GM12874 (cell line): ENCODE measurements at regions not wholly inside any gene's neighbourhood (a gene's known extent, or its start where the extent isn't known, plus 50 kb on each side); places are given as distances from the start of the nearest gene placed in this dataset.

ENCODE experiments used
- CTCF ChIP-seq: IDR thresholded peaks from 2 replicates; pipeline ENCODE4 v1.5.1; 2011; ENCODE audit warnings: low read depth, mild to moderate bottlenecking, control low read depth, low read length, moderate library complexity; ENCODE audit not compliant: insufficient read depth

DNA sequence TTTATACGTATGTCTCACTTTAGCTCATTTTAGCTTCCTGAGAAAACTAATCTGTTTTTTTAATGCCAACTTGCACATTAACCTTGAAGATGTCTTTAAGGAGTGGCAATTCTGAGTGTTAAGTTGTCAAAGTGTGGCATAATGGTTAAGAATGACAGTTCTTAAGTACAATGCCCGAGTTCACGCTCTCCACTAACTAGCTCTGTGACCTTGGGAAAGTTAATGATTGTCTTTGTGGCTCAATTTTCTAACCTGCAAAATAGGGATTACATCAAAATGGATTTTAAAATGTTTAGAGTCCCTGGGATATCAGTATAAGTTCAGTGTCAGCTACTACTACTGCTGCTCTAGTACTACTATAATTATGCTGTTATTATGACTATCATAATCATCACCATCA is 409.7 kb downstream of the SOCS6 start:
- no peak for TF ChIP-seq CTCF

- no peak for TF ChIP-seq CTCF
Observed at GRCh38 chr18:70693246-70693645, 404.4 kb downstream of the SOCS6 start.

GRCh38 chr18:70688286-70688685 is 399.4 kb downstream of the SOCS6 start:
- TF ChIP-seq CTCF = no peak

GRCh38 chr18:70684821-70685220 is 396.0 kb downstream of the SOCS6 start:
- TF ChIP-seq CTCF = no peak

- no peak for TF ChIP-seq CTCF
Observed at GRCh38 chr18:70683263-70683662, 394.4 kb downstream of the SOCS6 start.

DNA sequence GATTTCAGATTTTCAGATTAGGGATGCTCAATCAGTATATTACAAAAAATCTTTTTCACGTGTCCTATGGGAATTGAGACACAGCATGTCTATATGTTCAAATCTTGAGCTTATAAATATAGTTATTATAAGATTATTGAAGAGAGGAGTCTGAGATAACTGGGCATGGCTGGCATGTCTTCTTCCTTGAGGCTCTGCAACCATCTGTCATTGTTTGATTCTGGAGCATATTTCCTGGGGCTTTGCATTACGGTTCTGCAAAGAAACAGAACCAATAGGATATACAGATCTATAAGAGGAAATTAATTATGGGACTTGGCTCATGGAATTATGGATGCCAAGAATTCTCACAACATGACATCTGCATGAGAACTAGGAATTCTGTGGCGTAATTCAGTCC is 386.1 kb downstream of the SOCS6 start:
- no peak for TF ChIP-seq CTCF

DNA sequence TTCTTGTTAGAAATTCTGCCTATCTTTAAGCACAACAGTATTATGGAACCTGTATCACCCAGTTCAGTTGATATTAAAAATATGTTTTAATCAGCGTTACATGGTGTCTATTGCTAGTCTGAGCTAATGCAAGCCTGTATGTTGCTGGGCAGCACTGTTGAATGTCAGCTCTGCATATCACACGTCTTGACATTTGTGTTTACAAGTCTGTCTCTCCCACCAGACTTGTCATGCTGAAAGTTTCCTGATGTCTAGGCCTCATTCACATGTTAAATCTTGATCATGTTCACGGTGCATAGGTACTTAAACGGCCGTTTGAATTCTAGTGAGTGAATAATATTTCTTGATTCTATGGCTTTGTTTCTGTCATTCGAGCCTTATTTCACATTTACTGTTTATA is 385.0 kb downstream of the SOCS6 start:
- TF ChIP-seq CTCF = no peak

DNA sequence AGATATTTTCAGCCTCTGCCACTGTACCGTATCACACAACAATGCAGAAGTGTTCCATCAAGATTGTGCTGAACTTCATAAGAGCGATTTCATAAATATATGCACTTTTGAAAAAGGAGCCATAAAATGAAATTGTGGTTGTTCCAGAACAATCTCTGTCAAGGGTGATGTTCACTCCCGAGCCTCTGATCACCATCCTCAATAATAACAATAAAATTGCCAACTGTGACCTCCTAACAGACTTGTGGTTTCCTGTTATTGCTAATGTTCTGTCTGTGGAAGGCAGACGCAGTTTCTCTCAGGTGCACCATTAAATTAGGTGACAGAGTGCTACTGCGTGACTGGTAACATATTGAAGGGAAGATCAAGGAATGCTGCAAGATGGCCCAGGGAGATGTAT is 383.7 kb downstream of the SOCS6 start:
- no peak for TF ChIP-seq CTCF
